22Rv1 (cell line): ENCODE measurements at regions not wholly inside any gene's neighbourhood (a gene's known extent, or its start where the extent isn't known, plus 50 kb on each side); places are given as distances from the start of the nearest gene placed in this dataset.

Experiments used
- H3K27ac ChIP-seq: fragments of 450-650 bp; 2 replicates; pipeline ENCODE4 v1.5.1; 2017
- CTCF ChIP-seq: fragments of 450-650 bp; IDR thresholded peaks from 2 replicates; pipeline ENCODE4 v1.5.1; 2017; ENCODE audit warnings: mild to moderate bottlenecking
- ZFX ChIP-seq: fragments of 450-650 bp; IDR thresholded peaks from 2 replicates; pipeline ENCODE4 v1.6.1; 2017; ENCODE audit warnings: antibody characterized with exemption, borderline replicate concordance

- H3K27ac ChIP-seq = no peak overlapping the region
- TF ChIP-seq CTCF (no peak), ZFX (no peak)
Observed at GRCh38 chr2:147577323-147577997, 267.4 kb upstream of the ACVR2A start.

- TF ChIP-seq CTCF (no peak), ZFX (no peak)
- no peak overlapping the region for H3K27ac ChIP-seq
Observed at GRCh38 chr2:147575106-147575505, 269.7 kb upstream of the ACVR2A start.

- no peak overlapping the region for H3K27ac ChIP-seq
Observed at GRCh38 chr2:147572622-147573021, 272.2 kb upstream of the ACVR2A start.

GRCh38 chr2:147569426-147569825, 275.4 kb upstream of the ACVR2A start:
- H3K27ac ChIP-seq = no peak overlapping the region
- no peak for TF ChIP-seq ZFX
- no peak for TF ChIP-seq CTCF

More at GRCh38 chr2:147572622-147573021, 272.2 kb upstream of the ACVR2A start:
- no peak for TF ChIP-seq ZFX
- no peak for TF ChIP-seq CTCF

GRCh38 chr2:147568109-147568508, 276.7 kb upstream of the ACVR2A start:
- no peak for TF ChIP-seq ZFX
- TF ChIP-seq CTCF = no peak
- no peak overlapping the region for H3K27ac ChIP-seq

- TF ChIP-seq CTCF (no peak), ZFX (no peak)
- H3K27ac ChIP-seq = no peak overlapping the region
Observed at GRCh38 chr2:147567136-147567535, 277.7 kb upstream of the ACVR2A start.

GRCh38 chr2:147560810-147561535, 283.9 kb upstream of the ACVR2A start:
- no peak for TF ChIP-seq CTCF
- no peak for TF ChIP-seq ZFX

More at GRCh38 chr2:147560810-147561535, 283.9 kb upstream of the ACVR2A start:
- H3K27ac ChIP-seq = no peak overlapping the region
